ENCODE measurements at regions not wholly inside any gene's neighbourhood (a gene's known extent, or its start where the extent isn't known, plus 50 kb on each side); places are given as distances from the start of the nearest gene placed in this dataset.

GRCh38 chr2:181240844-181241243 is 216.3 kb upstream of the ITGA4 start:
- H3K4me1 ChIP-seq, result no peaks in the 10 kb centered on the region
- no peaks in the 10 kb centered on the region for H3K9me3 ChIP-seq
- in situ Hi-C loops (cut with MboI; ENCODE audit: low pct_ligation_motif_present in 1 of 4, low pct_unique_long_range_greater_than_20kb in 1 of 4, low sequenced_read_pairs in 3 of 4) (no loop called here), intact Hi-C loops (cut with DNase I; ENCODE audit: low total_unique reads) (no loop called here)
- H3K4me3 ChIP-seq, result no peak overlapping the region
- DNase-seq, result no peak
- TF ChIP-seq POLR2A (IDR thresholded peaks at IDR 0.05) (no peak), POLR2AphosphoS5 (IDR thresholded peaks at IDR 0.05) (no peak), CTCF (IDR thresholded peaks at IDR 0.05) (no peak), EP300 (IDR thresholded peaks at IDR 0.05; ENCODE audit: low read depth) (no peak)
- H3K27me3 ChIP-seq, result no peaks in the 10 kb centered on the region
- WGBS, 2 donors (ENCODE audit: low coverage in 1 of 2), result 63 to 85% methylated on average over 1 of the region's 1 CpG
- H3K36me3 ChIP-seq, result no peaks in the 10 kb centered on the region
- no peak overlapping the region for H3K27ac ChIP-seq

GRCh38 chr2:181241366-181241765 is 215.8 kb upstream of the ITGA4 start:
- H3K27ac ChIP-seq, result no peak overlapping the region
- H3K27me3 ChIP-seq, result no peaks in the 10 kb centered on the region
- in situ Hi-C loops (cut with MboI; ENCODE audit: low pct_ligation_motif_present in 1 of 4, low pct_unique_long_range_greater_than_20kb in 1 of 4, low sequenced_read_pairs in 3 of 4), result no loop called here
- no peaks in the 10 kb centered on the region for H3K9me3 ChIP-seq
- WGBS, 2 donors (ENCODE audit: low coverage in 1 of 2), result 76 to 89% methylated on average over 2 of the region's 2 CpGs
- intact Hi-C loops (cut with DNase I; ENCODE audit: low total_unique reads), result no loop called here
- TF ChIP-seq EP300 (IDR thresholded peaks at IDR 0.05; ENCODE audit: low read depth) (no peak), POLR2A (IDR thresholded peaks at IDR 0.05) (no peak), POLR2AphosphoS5 (IDR thresholded peaks at IDR 0.05) (no peak), CTCF (IDR thresholded peaks at IDR 0.05) (no peak)
- H3K4me1 ChIP-seq, result no peaks in the 10 kb centered on the region
- DNase-seq, result no peak
- H3K36me3 ChIP-seq, result no peaks in the 10 kb centered on the region
- no peak overlapping the region for H3K4me3 ChIP-seq

GRCh38 chr2:181241797-181242196 is 215.4 kb upstream of the ITGA4 start:
- Histone ChIP-seq H3K4me1 (no peaks in the 10 kb centered on the region), H3K4me3 (no peak overlapping the region), H3K27ac (no peak overlapping the region), H3K36me3 (no peaks in the 10 kb centered on the region), H3K9me3 (no peaks in the 10 kb centered on the region), H3K27me3 (no peaks in the 10 kb centered on the region)
- TF ChIP-seq EP300 (IDR thresholded peaks at IDR 0.05; ENCODE audit: low read depth) (no peak), POLR2A (IDR thresholded peaks at IDR 0.05) (no peak), CTCF (IDR thresholded peaks at IDR 0.05) (no peak), POLR2AphosphoS5 (IDR thresholded peaks at IDR 0.05) (no peak)
- no peak for DNase-seq
- in situ Hi-C loops (cut with MboI; ENCODE audit: low pct_ligation_motif_present in 1 of 4, low pct_unique_long_range_greater_than_20kb in 1 of 4, low sequenced_read_pairs in 3 of 4), result no loop called here
- 58 to 100% methylated on average over 1 to 2 of the region's 2 CpGs for WGBS, 2 donors (ENCODE audit: low coverage in 1 of 2)
- intact Hi-C loops (cut with DNase I; ENCODE audit: low total_unique reads), result no loop called here

GRCh38 chr2:181242262-181242661 is 214.9 kb upstream of the ITGA4 start:
- in situ Hi-C loops (cut with MboI; ENCODE audit: low pct_ligation_motif_present in 1 of 4, low pct_unique_long_range_greater_than_20kb in 1 of 4, low sequenced_read_pairs in 3 of 4), result no loop called here
- intact Hi-C loops (cut with DNase I; ENCODE audit: low total_unique reads), result no loop called here
- Histone ChIP-seq H3K9me3 (no peaks in the 10 kb centered on the region), H3K27me3 (no peaks in the 10 kb centered on the region), H3K27ac (no peak overlapping the region), H3K4me1 (no peaks in the 10 kb centered on the region), H3K36me3 (no peaks in the 10 kb centered on the region), H3K4me3 (no peak overlapping the region)
- TF ChIP-seq POLR2AphosphoS5 (IDR thresholded peaks at IDR 0.05) (no peak), CTCF (IDR thresholded peaks at IDR 0.05) (no peak), EP300 (IDR thresholded peaks at IDR 0.05; ENCODE audit: low read depth) (no peak), POLR2A (IDR thresholded peaks at IDR 0.05) (no peak)
- DNase-seq, result no peak
- WGBS, 2 donors (ENCODE audit: low coverage in 1 of 2), result 97 to 100% methylated on average over 2 of the region's 2 CpGs
